Activated CD4-positive, alpha-beta T cell treated with anti-CD3 and anti-CD28 coated beads, Interleukin-2, amount 10 ng/mL, durations not matched to agents 24 days and 14 days (primary cell): ENCODE measurements at regions not wholly inside any gene's neighbourhood (a gene's known extent, or its start where the extent isn't known, plus 50 kb on each side); places are given as distances from the start of the nearest gene placed in this dataset.

ENCODE experiments used
- DNase-seq: peaks from one replicate; pipeline ENCODE4 v3.0.0; 2022
- H3K27ac Mint-ChIP-seq: one replicate; pipeline ENCODE4 v1.8.0; 2022; ENCODE audit warnings: mild to moderate bottlenecking, mixed read lengths
- H3K27me3 Mint-ChIP-seq: one replicate; pipeline ENCODE4 v1.8.0; 2022; ENCODE audit warnings: mixed read lengths
- H3K36me3 Mint-ChIP-seq: one replicate; pipeline ENCODE4 v1.8.0; 2022; ENCODE audit warnings: low read depth, mild to moderate bottlenecking, mixed read lengths
- H3K4me1 Mint-ChIP-seq: one replicate; pipeline ENCODE4 v1.8.0; 2021; ENCODE audit warnings: mixed read lengths
- H3K4me3 Mint-ChIP-seq: one replicate; pipeline ENCODE4 v1.8.0; 2022; ENCODE audit warnings: mild to moderate bottlenecking, moderate library complexity, mixed read lengths
- H3K9me3 Mint-ChIP-seq: one replicate; pipeline ENCODE4 v1.8.0; 2021; ENCODE audit warnings: mixed read lengths
- intact Hi-C: fragments of 100-400 bp; cut with micrococcal nuclease; formaldehyde crosslinking; loops from one replicate; pipeline ENCODE4 v1.15.1; 2023

- Mint-ChIP-seq H3K36me3 (no peaks in the 10 kb centered on the region), H3K4me1 (no peaks in the 10 kb centered on the region), H3K27me3 (no peaks in the 10 kb centered on the region), H3K9me3 (no peaks in the 10 kb centered on the region), H3K27ac (no peak overlapping the region), H3K4me3 (no peak overlapping the region)
- no peak for DNase-seq
- intact Hi-C loops = no loop called here
Observed at GRCh38 chr12:34372003-34372402, 349.7 kb downstream of the ALG10 start.

DNA sequence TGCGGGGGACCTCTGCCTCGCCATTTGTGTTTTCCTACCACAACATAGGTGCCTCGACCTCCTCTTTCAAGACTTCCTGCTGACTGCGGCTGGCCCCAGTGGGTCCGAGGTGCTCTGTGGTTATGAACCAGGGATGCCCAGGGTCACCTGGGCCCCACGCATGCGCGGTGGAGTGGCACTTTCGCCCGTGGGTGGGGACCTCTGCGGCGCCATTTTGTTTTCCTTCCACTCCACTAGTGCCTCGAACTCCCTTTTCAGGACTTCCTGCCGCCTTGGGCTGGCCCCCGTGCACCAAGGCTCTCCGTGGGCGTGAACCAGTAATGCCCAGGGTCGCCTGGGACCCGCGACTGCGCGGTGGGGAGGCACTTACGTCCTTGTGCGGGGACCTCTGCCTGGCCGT is 351.6 kb downstream of the ALG10 start:
- Mint-ChIP-seq H3K4me3 (no peak overlapping the region), H3K36me3 (no peaks in the 10 kb centered on the region)
- no peak for DNase-seq

GRCh38 chr12:34376133-34376799 is 354.0 kb downstream of the ALG10 start:
- peaks cover 4% of the 10 kb centered on the region for H3K9me3 Mint-ChIP-seq
- H3K4me1 Mint-ChIP-seq = no peaks in the 10 kb centered on the region
- intact Hi-C loops = no loop called here
- no peak for DNase-seq
- H3K36me3 Mint-ChIP-seq = no peaks in the 10 kb centered on the region
- no peak overlapping the region for H3K4me3 Mint-ChIP-seq
- no peak overlapping the region for H3K27ac Mint-ChIP-seq
- H3K27me3 Mint-ChIP-seq = no peaks in the 10 kb centered on the region

More for the DNA sequence above, 351.6 kb downstream of the ALG10 start:
- H3K27me3 Mint-ChIP-seq = no peaks in the 10 kb centered on the region
- H3K27ac Mint-ChIP-seq = no peak overlapping the region
- no peaks in the 10 kb centered on the region for H3K4me1 Mint-ChIP-seq
- H3K9me3 Mint-ChIP-seq = no peaks in the 10 kb centered on the region
- intact Hi-C loops = no loop called here

DNA sequence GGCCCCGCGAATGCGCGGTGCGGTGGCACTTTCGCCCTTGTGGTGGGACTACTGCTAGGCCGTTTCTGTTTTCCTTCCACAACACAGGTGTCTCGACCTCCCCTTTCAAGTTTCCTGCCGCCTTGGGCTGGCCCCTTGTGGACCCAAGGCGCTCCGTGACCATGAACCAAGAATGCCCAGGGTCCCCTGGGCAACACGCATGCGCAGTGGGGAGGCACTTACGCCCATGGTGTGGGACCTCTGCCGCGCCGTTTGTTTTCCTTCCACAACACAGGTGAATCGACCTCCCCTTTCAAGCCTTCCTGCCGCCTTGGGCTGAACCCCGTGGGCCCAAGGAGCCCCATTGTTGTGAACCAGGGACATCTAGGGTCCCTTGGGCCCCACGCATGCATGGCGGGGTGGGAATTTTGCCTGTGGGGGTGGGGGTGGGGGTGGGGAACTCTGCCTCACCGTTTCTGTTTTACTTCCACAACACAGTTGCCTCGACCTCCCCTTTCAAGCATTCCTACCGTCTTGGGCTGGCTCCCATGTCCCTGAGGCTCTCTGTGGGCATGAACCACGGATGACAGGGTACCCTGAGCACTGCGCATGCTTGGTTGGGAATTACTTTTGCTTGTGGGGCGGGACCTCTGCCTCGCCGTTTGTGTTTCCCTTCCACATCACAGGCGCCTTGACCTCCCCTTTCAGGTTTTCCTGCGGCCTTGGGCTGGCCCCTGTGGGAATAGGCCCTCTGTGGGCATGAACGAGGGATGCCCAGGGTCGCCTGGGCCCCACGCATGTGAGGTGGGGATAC is 355.1 kb downstream of the ALG10 start:
- no peak for DNase-seq
- H3K9me3 Mint-ChIP-seq = peaks cover 4% of the 10 kb centered on the region
- no peaks in the 10 kb centered on the region for H3K27me3 Mint-ChIP-seq
- no peaks in the 10 kb centered on the region for H3K4me1 Mint-ChIP-seq
- no peaks in the 10 kb centered on the region for H3K36me3 Mint-ChIP-seq
- H3K4me3 Mint-ChIP-seq = no peak overlapping the region
- intact Hi-C loops = no loop called here
- H3K27ac Mint-ChIP-seq = no peak overlapping the region

DNA sequence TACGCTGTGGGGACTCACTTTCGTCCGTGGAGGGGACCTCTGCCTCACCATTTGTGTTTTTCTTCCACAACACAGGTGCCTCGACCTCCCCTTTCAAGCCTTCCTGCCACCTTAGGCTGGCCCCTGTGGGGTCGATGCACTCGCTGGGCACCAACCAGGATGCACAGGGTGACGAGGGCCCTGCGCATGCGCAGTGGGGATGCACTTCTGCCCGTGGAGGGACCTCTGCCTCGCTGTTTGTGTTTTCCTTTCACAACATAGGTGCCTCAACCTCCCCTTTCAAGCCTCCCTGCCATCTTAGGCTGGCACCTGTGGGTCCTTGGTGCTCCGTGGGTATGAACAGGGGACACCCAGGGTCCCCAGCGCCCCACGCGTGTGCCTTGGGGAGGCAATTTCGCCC is 356.8 kb downstream of the ALG10 start:
- intact Hi-C loops = no loop called here
- no peaks in the 10 kb centered on the region for H3K36me3 Mint-ChIP-seq
- DNase-seq = no peak
- no peaks in the 10 kb centered on the region for H3K4me1 Mint-ChIP-seq
- H3K27ac Mint-ChIP-seq = no peak overlapping the region
- no peaks in the 10 kb centered on the region for H3K27me3 Mint-ChIP-seq
- H3K4me3 Mint-ChIP-seq = no peak overlapping the region
- H3K9me3 Mint-ChIP-seq = peaks cover 4% of the 10 kb centered on the region

DNA sequence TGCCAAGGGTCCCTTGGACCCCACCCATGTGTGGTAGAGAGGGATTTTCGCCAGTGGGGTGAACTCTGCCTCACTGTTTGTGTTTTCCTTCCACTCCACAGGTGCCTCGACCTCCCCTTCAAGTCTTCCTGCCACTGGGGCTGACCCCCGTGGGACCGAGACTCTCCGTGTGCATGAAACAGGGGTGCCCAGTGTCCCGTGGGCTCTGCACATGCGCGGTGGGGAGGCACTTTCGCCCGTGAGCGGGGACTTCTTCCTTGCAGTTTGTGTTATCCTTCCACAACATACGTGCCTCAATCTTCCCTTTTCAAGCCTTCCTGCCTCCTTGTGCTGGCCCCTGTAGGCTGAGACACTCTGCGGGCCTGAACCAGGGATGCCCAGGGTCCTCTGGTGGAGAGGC is 362.4 kb downstream of the ALG10 start:
- intact Hi-C loops = no loop called here
- Mint-ChIP-seq H3K4me3 (no peak overlapping the region), H3K27ac (no peak overlapping the region), H3K4me1 (no peaks in the 10 kb centered on the region), H3K36me3 (no peaks in the 10 kb centered on the region), H3K27me3 (no peaks in the 10 kb centered on the region), H3K9me3 (peaks cover 8% of the 10 kb centered on the region)
- no peak for DNase-seq

GRCh38 chr12:34386016-34386415 is 363.7 kb downstream of the ALG10 start:
- intact Hi-C loops = no loop called here
- H3K4me1 Mint-ChIP-seq = no peaks in the 10 kb centered on the region

DNA sequence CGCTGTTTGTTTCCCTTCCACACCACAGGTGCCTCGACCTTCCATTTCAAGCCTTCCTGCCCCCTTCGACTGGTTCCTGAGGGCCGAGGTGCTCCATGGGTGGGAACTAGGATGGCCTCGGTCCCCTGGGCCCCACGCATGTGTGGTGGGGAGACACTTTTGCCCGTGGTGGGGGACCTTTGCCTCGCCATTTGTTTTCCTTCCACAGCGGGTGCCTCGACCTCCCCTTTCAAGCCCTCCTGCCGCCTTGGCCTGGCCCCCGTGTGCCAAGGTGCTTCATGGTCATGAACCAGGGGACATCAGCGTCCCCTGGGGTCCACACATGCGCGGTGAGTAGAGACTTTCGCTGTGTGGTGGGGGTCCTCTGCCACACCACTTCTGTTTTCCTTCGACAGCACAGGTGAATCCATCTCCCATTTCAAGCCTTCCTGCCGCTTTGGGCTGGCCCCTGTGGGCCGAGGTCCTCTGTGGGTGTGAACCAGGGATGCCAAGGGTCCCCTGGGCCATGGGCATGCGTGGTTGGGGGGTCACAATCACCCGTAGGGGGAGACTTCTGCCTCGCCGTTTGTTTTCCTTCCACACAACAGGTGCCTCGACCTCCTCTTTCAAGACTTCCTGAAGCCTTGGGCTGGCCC is 364.4 kb downstream of the ALG10 start:
- Mint-ChIP-seq H3K27ac (no peak overlapping the region), H3K27me3 (no peaks in the 10 kb centered on the region), H3K4me3 (no peak overlapping the region), H3K36me3 (no peaks in the 10 kb centered on the region), H3K9me3 (peaks cover 3% of the 10 kb centered on the region), H3K4me1 (no peaks in the 10 kb centered on the region)
- intact Hi-C loops = no loop called here
- no peak for DNase-seq

More at GRCh38 chr12:34386016-34386415, 363.7 kb downstream of the ALG10 start:
- Mint-ChIP-seq H3K36me3 (no peaks in the 10 kb centered on the region), H3K27ac (no peak overlapping the region), H3K27me3 (no peaks in the 10 kb centered on the region), H3K9me3 (peaks cover 4% of the 10 kb centered on the region), H3K4me3 (no peak overlapping the region)
- no peak for DNase-seq

GRCh38 chr12:34387711-34388635 is 365.7 kb downstream of the ALG10 start:
- H3K4me3 Mint-ChIP-seq = no peak overlapping the region
- intact Hi-C loops = no loop called here
- no peak for DNase-seq
- H3K27me3 Mint-ChIP-seq = no peaks in the 10 kb centered on the region
- no peak overlapping the region for H3K27ac Mint-ChIP-seq
- no peaks in the 10 kb centered on the region for H3K36me3 Mint-ChIP-seq
- peaks cover 3% of the 10 kb centered on the region for H3K9me3 Mint-ChIP-seq
- H3K4me1 Mint-ChIP-seq = no peaks in the 10 kb centered on the region

GRCh38 chr12:34388636-34389377 is 366.5 kb downstream of the ALG10 start:
- no peak overlapping the region for H3K27ac Mint-ChIP-seq
- H3K4me3 Mint-ChIP-seq = no peak overlapping the region
- no peaks in the 10 kb centered on the region for H3K4me1 Mint-ChIP-seq
- no peaks in the 10 kb centered on the region for H3K36me3 Mint-ChIP-seq
- H3K9me3 Mint-ChIP-seq = peaks cover 3% of the 10 kb centered on the region
- no peaks in the 10 kb centered on the region for H3K27me3 Mint-ChIP-seq
- DNase-seq = no peak
- intact Hi-C loops = no loop called here

GRCh38 chr12:34389378-34390170 is 367.3 kb downstream of the ALG10 start:
- H3K4me3 Mint-ChIP-seq = no peak overlapping the region
- peaks cover 3% of the 10 kb centered on the region for H3K9me3 Mint-ChIP-seq
- H3K36me3 Mint-ChIP-seq = no peaks in the 10 kb centered on the region
- DNase-seq = no peak
- H3K27me3 Mint-ChIP-seq = no peaks in the 10 kb centered on the region
- no peak overlapping the region for H3K27ac Mint-ChIP-seq
- no peaks in the 10 kb centered on the region for H3K4me1 Mint-ChIP-seq
- intact Hi-C loops = no loop called here

GRCh38 chr12:34390171-34390841 is 368.0 kb downstream of the ALG10 start:
- intact Hi-C loops = no loop called here
- Mint-ChIP-seq H3K27me3 (no peaks in the 10 kb centered on the region), H3K4me1 (no peaks in the 10 kb centered on the region), H3K36me3 (no peaks in the 10 kb centered on the region), H3K27ac (no peak overlapping the region), H3K9me3 (peaks cover 1% of the 10 kb centered on the region), H3K4me3 (no peak overlapping the region)
- no peak for DNase-seq
